ENCODE measurements at regions not wholly inside any gene's neighbourhood (a gene's known extent, or its start where the extent isn't known, plus 50 kb on each side); places are given as distances from the start of the nearest gene placed in this dataset.
A peak's percentile ranks its signal among the peaks of the same experiment; 100 is the strongest.

- DNase-seq (ENCODE audit: low read depth): no peak
Observed at GRCh38 chr3:110608566-110608965, 463.1 kb upstream of the NECTIN3 start.

- DNase-seq (ENCODE audit: low read depth): no peak
Observed at GRCh38 chr3:110612045-110612444, 459.6 kb upstream of the NECTIN3 start.

GRCh38 chr3:110614186-110614585 is 457.4 kb upstream of the NECTIN3 start:
- no peak for DNase-seq (ENCODE audit: low read depth)

GRCh38 chr3:110615454-110615853 is 456.2 kb upstream of the NECTIN3 start:
- no peak for DNase-seq (ENCODE audit: low read depth)

- no peak for DNase-seq (ENCODE audit: low read depth)
Observed at GRCh38 chr3:110618512-110619226, 452.9 kb upstream of the NECTIN3 start.

GRCh38 chr3:110620118-110620517 is 451.5 kb upstream of the NECTIN3 start:
- no peak for DNase-seq (ENCODE audit: low read depth)

GRCh38 chr3:110623571-110623970 is 448.0 kb upstream of the NECTIN3 start:
- peak; percentile 35 for DNase-seq (ENCODE audit: low read depth)

GRCh38 chr3:110624576-110624975 is 447.0 kb upstream of the NECTIN3 start:
- no peak for DNase-seq (ENCODE audit: low read depth)

- no peak for DNase-seq (ENCODE audit: low read depth)
Observed at GRCh38 chr3:110625201-110625747, 446.3 kb upstream of the NECTIN3 start.

- peak; percentile 31 for DNase-seq (ENCODE audit: low read depth)
Observed at GRCh38 chr3:110626652-110627111, 444.9 kb upstream of the NECTIN3 start.

- DNase-seq (ENCODE audit: low read depth): no peak
Observed at GRCh38 chr3:110628650-110629301, 442.8 kb upstream of the NECTIN3 start.

- DNase-seq (ENCODE audit: low read depth): no peak
Observed at GRCh38 chr3:110629917-110630316, 441.7 kb upstream of the NECTIN3 start.

- DNase-seq (ENCODE audit: low read depth): no peak
Observed at GRCh38 chr3:110644203-110644602, 427.4 kb upstream of the NECTIN3 start.

- DNase-seq (ENCODE audit: low read depth): no peak
Observed at GRCh38 chr3:110646055-110646454, 425.6 kb upstream of the NECTIN3 start.

- DNase-seq (ENCODE audit: low read depth): no peak
Observed at GRCh38 chr3:110646496-110646895, 425.1 kb upstream of the NECTIN3 start.

GRCh38 chr3:110647586-110647985 is 424.0 kb upstream of the NECTIN3 start:
- DNase-seq (ENCODE audit: low read depth): no peak

GRCh38 chr3:110650741-110651140 is 420.9 kb upstream of the NECTIN3 start:
- no peak for DNase-seq (ENCODE audit: low read depth)

- DNase-seq (ENCODE audit: low read depth): no peak
Observed at GRCh38 chr3:110654843-110655502, 416.6 kb upstream of the NECTIN3 start.

- DNase-seq (ENCODE audit: low read depth): no peak
Observed at GRCh38 chr3:110656394-110657025, 415.1 kb upstream of the NECTIN3 start.

GRCh38 chr3:110664148-110664547 is 407.5 kb upstream of the NECTIN3 start:
- no peak for DNase-seq (ENCODE audit: low read depth)

- DNase-seq (ENCODE audit: low read depth): no peak
Observed at GRCh38 chr3:110666495-110666894, 405.1 kb upstream of the NECTIN3 start.

- DNase-seq (ENCODE audit: low read depth): peak; percentile 9
Observed at GRCh38 chr3:110667216-110667615, 404.4 kb upstream of the NECTIN3 start.

Data from RPMI7951 (cell line).